ENCODE measurements at regions not wholly inside any gene's neighbourhood (a gene's known extent, or its start where the extent isn't known, plus 50 kb on each side); places are given as distances from the start of the nearest gene placed in this dataset.
"Not testable (repeated sequence)": the region's sequence is repeated elsewhere in the genome, so short reads cannot be mapped to it uniquely, and the experiment has no call there.

GRCh38 chr15:25989327-25989726 lies 126.2 kb upstream of the ATP10A start:
- TF ChIP-seq CTCF (conservative IDR thresholded peaks at IDR 0.05; ENCODE audit: low read depth, low read length), result no peak
- no peak overlapping the region for H3K4me3 ChIP-seq (IDR thresholded peaks at IDR 0.05; ENCODE audit: insufficient read depth, low read depth, low read length)
- H3K4me2 ChIP-seq, result no peak overlapping the region

DNA sequence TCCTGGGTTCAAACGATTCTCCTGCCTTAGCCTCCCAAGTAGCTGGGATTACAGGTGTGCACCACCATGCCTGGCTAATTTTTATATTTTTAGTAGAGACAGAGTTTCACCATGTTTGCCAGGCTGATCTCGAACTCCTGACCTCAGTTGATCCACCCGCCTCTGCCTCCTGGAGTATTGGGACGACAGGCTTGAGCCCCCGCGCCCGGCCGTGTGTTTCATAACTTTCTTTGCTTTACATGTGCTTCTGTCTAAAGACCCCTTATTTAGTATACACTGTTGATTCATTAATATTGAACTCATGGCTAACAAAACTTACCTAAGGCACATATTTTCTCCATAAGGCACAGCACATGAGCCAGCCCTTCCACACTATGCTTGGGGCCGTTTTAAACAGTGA lies 125.6 kb upstream of the ATP10A start:
- H3K4me3 ChIP-seq (IDR thresholded peaks at IDR 0.05; ENCODE audit: insufficient read depth, low read depth, low read length); H4K20me1 ChIP-seq (ENCODE audit: insufficient read depth); H3K9ac ChIP-seq; H3K4me2 ChIP-seq; H3K36me3 ChIP-seq (ENCODE audit: insufficient read depth); H2AFZ ChIP-seq (ENCODE audit: low read depth); H3K27ac ChIP-seq; H3K27me3 ChIP-seq (ENCODE audit: insufficient read depth, low read depth); H3K4me1 ChIP-seq (ENCODE audit: low read depth, poor library complexity, severe bottlenecking); H3K79me2 ChIP-seq (ENCODE audit: insufficient read depth, low read depth): not testable (repeated sequence)

More at GRCh38 chr15:25989327-25989726, 126.2 kb upstream of the ATP10A start:
- Histone ChIP-seq H3K9ac (no peak overlapping the region), H3K36me3 (ENCODE audit: insufficient read depth) (no peaks in the 10 kb centered on the region), H3K27ac (no peak overlapping the region), H4K20me1 (ENCODE audit: insufficient read depth) (no peaks in the 10 kb centered on the region), H2AFZ (ENCODE audit: low read depth) (no peak overlapping the region), H3K4me1 (ENCODE audit: low read depth, poor library complexity, severe bottlenecking) (no peaks in the 10 kb centered on the region), H3K79me2 (ENCODE audit: insufficient read depth, low read depth) (no peaks in the 10 kb centered on the region), H3K27me3 (ENCODE audit: insufficient read depth, low read depth) (no peaks in the 10 kb centered on the region)

DNA sequence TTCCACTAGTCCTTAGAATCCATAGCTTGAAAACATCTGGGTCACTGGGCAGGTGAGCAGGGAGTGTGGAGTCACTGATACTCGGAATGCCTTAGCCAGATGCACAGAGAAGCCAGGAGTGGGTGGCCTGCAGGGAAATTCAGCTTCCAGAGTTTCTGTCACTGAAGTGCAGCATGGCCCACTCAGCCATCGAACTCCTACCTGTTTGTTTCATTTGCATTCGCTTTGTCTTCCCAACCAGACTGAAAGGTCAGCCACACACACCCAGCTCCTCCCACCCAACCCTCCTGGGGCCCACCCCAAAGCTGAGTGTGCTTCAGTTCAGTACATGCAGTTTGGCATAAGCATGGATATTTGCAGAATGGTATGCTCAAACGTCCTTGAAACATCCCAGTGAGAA lies 124.5 kb upstream of the ATP10A start:
- Histone ChIP-seq H3K4me3 (IDR thresholded peaks at IDR 0.05; ENCODE audit: insufficient read depth, low read depth, low read length) (no peak overlapping the region), H3K27ac (no peak overlapping the region), H3K4me1 (ENCODE audit: low read depth, poor library complexity, severe bottlenecking) (no peaks in the 10 kb centered on the region), H3K79me2 (ENCODE audit: insufficient read depth, low read depth) (no peaks in the 10 kb centered on the region), H2AFZ (ENCODE audit: low read depth) (no peak overlapping the region), H4K20me1 (ENCODE audit: insufficient read depth) (no peaks in the 10 kb centered on the region), H3K9ac (no peak overlapping the region), H3K27me3 (ENCODE audit: insufficient read depth, low read depth) (no peaks in the 10 kb centered on the region), H3K36me3 (ENCODE audit: insufficient read depth) (no peaks in the 10 kb centered on the region), H3K4me2 (no peak overlapping the region)
- no peak for TF ChIP-seq CTCF (conservative IDR thresholded peaks at IDR 0.05; ENCODE audit: low read depth, low read length)

DNA sequence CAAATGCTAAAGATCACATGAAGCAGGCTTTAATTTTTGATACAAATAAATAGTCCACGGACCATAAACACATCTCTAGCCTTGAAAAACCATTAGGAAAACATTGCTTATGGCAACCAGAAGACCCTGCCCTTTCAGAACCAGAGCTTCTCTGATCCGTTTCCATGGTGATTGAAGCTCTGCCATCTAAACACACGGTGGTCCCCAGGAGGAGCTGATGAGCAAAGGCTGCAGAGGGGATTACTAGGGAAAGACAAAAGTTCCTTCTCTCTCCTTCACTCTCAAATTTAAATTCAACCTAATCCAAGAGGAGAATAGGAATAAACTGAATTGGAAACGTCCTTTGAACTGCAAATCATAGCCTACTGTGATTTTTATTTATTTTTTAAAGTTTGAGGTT lies 122.0 kb upstream of the ATP10A start:
- H3K9ac ChIP-seq, result no peak overlapping the region
- no peak overlapping the region for H3K27ac ChIP-seq
- no peak overlapping the region for H3K4me3 ChIP-seq (IDR thresholded peaks at IDR 0.05; ENCODE audit: insufficient read depth, low read depth, low read length)

GRCh38 chr15:25982736-25983135 lies 119.6 kb upstream of the ATP10A start:
- Histone ChIP-seq H3K9ac (no peak overlapping the region), H4K20me1 (ENCODE audit: insufficient read depth) (no peaks in the 10 kb centered on the region), H3K79me2 (ENCODE audit: insufficient read depth, low read depth) (no peaks in the 10 kb centered on the region), H3K36me3 (ENCODE audit: insufficient read depth) (no peaks in the 10 kb centered on the region), H3K4me3 (IDR thresholded peaks at IDR 0.05; ENCODE audit: insufficient read depth, low read depth, low read length) (no peak overlapping the region), H3K27me3 (ENCODE audit: insufficient read depth, low read depth) (no peaks in the 10 kb centered on the region), H2AFZ (ENCODE audit: low read depth) (no peak overlapping the region), H3K27ac (no peak overlapping the region), H3K4me1 (ENCODE audit: low read depth, poor library complexity, severe bottlenecking) (no peaks in the 10 kb centered on the region), H3K4me2 (no peak overlapping the region)
- TF ChIP-seq CTCF (conservative IDR thresholded peaks at IDR 0.05; ENCODE audit: low read depth, low read length), result no peak

More for the DNA sequence above, 122.0 kb upstream of the ATP10A start:
- no peaks in the 10 kb centered on the region for H4K20me1 ChIP-seq (ENCODE audit: insufficient read depth)
- no peak for TF ChIP-seq CTCF (conservative IDR thresholded peaks at IDR 0.05; ENCODE audit: low read depth, low read length)
- H3K4me2 ChIP-seq, result no peak overlapping the region
- H2AFZ ChIP-seq (ENCODE audit: low read depth), result no peak overlapping the region
- H3K27me3 ChIP-seq (ENCODE audit: insufficient read depth, low read depth), result no peaks in the 10 kb centered on the region
- H3K79me2 ChIP-seq (ENCODE audit: insufficient read depth, low read depth), result no peaks in the 10 kb centered on the region
- no peaks in the 10 kb centered on the region for H3K36me3 ChIP-seq (ENCODE audit: insufficient read depth)
- no peaks in the 10 kb centered on the region for H3K4me1 ChIP-seq (ENCODE audit: low read depth, poor library complexity, severe bottlenecking)
